ENCODE measurements at regions not wholly inside any gene's neighbourhood (a gene's known extent, or its start where the extent isn't known, plus 50 kb on each side); places are given as distances from the start of the nearest gene placed in this dataset.

DNA sequence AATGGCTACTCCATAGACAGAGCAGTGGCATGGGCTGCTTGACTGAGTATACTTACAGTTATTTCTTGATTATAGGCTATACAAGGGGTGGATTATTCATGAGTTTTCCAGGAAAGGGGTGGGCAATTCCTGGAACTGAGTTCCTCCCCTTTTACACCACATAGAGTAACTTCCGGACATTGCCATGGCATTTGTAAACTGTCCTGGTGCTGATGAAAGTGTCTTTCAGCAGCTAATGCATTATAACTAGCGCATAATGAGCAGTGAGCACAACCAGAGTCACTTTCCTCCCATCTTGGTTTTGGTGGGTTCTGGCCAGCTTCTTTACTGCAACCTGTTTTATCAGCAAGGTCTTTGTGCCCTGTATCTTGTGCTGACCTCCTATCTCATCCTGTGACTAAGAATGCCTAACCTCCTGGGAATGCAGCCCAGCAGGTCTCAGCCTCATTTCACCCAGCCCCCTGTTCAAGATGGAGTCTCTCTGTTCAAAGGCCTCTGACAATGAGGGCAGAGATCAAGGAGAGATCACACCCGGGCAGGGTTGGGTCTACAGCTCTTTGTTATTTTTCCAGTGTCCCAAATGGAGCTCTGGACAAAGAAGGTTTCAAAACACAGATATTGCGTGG lies 468.4 kb upstream of the PRKX start:
- TF ChIP-seq, protein P1, sequence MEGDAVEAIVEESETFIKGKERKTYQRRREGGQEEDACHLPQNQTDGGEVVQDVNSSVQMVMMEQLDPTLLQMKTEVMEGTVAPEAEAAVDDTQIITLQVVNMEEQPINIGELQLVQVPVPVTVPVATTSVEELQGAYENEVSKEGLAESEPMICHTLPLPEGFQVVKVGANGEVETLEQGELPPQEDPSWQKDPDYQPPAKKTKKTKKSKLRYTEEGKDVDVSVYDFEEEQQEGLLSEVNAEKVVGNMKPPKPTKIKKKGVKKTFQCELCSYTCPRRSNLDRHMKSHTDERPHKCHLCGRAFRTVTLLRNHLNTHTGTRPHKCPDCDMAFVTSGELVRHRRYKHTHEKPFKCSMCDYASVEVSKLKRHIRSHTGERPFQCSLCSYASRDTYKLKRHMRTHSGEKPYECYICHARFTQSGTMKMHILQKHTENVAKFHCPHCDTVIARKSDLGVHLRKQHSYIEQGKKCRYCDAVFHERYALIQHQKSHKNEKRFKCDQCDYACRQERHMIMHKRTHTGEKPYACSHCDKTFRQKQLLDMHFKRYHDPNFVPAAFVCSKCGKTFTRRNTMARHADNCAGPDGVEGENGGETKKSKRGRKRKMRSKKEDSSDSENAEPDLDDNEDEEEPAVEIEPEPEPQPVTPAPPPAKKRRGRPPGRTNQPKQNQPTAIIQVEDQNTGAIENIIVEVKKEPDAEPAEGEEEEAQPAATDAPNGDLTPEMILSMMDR (IDR thresholded peaks at IDR 0.05; ENCODE audit: low read length), result no peak
- TF ChIP-seq EZH2 (IDR thresholded peaks at IDR 0.05; ENCODE audit: borderline replicate concordance, low read length), result no peak

Data from OCI-LY1 (cell line).